GM23338 (cell line): ENCODE measurements at regions not wholly inside any gene's neighbourhood (a gene's known extent, or its start where the extent isn't known, plus 50 kb on each side); places are given as distances from the start of the nearest gene placed in this dataset.

ENCODE experiments used
- CREB1 ChIP-seq: fragments of 250-450 bp; sonication (Bioruptor Pico); IDR thresholded peaks from 2 replicates; pipeline ENCODE4 v1.5.0; 2020; ENCODE audit warnings: low read depth, mild to moderate bottlenecking, moderate library complexity
- CTCF ChIP-seq, 2 experiments: fragments of 200-600 bp in 1 of 2; sonication (generic) in 1 of 2; conservative IDR thresholded peaks; 2 replicates each; pipeline versions ENCODE4 v1.5.1 to v1.6.1; 2016 to 2017; ENCODE audit warnings: antibody characterized with exemption in 2 of 2, low read depth in 2 of 2, mild to moderate bottlenecking in 2 of 2, moderate library complexity in 1 of 2
- ETS1 ChIP-seq: IDR thresholded peaks from 2 replicates; pipeline ENCODE4 v1.6.1; 2016; ENCODE audit warnings: antibody characterized with exemption
- EZH2 ChIP-seq: fragments of 200-600 bp; sonication (generic); IDR thresholded peaks from one replicate; pipeline ENCODE4 v1.8.0; 2017; ENCODE audit warnings: antibody characterized with exemption, mild to moderate bottlenecking, low read depth; ENCODE audit not compliant: unreplicated experiment
- EZH2phosphoT487 ChIP-seq: fragments of 200-600 bp; sonication (generic); IDR thresholded peaks from one replicate; pipeline ENCODE4 v1.8.1; 2018; ENCODE audit warnings: antibody characterized with exemption; ENCODE audit not compliant: unreplicated experiment
- JUNB ChIP-seq: IDR thresholded peaks from one replicate; pipeline ENCODE4 v1.6.1; 2016; ENCODE audit warnings: antibody characterized with exemption; ENCODE audit not compliant: unreplicated experiment
- POLR2AphosphoS5 ChIP-seq: IDR thresholded peaks from 2 replicates; pipeline ENCODE4 v1.6.1; 2016; ENCODE audit warnings: antibody characterized with exemption, low read depth
- REST ChIP-seq: IDR thresholded peaks from one replicate; pipeline ENCODE4 v1.6.1; 2018; ENCODE audit warnings: antibody characterized with exemption; ENCODE audit not compliant: unreplicated experiment
- ZNF114 ChIP-seq: fragments of 250-450 bp; sonication (Bioruptor Pico); IDR thresholded peaks from 2 replicates; pipeline ENCODE4 v1.5.0; 2020; ENCODE audit warnings: mild to moderate bottlenecking, moderate library complexity

GRCh38 chr1:213714645-213715044, 273.1 kb upstream of the PROX1 start:
- TF ChIP-seq CTCF (conservative IDR thresholded peaks at IDR 0.05; ENCODE audit: low read depth in 2 of 2) (no peak), POLR2AphosphoS5 (no peak), REST (no peak), EZH2phosphoT487 (no peak), EZH2 (no peak), CREB1 (CRISPR knock-in tag) (no peak), JUNB (no peak), ETS1 (no peak), ZNF114 (CRISPR knock-in tag) (no peak)
